Urothelium cell line (cell line): ENCODE measurements at regions not wholly inside any gene's neighbourhood (a gene's known extent, or its start where the extent isn't known, plus 50 kb on each side); places are given as distances from the start of the nearest gene placed in this dataset.
A peak's percentile ranks its signal among the peaks of the same experiment; 100 is the strongest.
"Not testable (repeated sequence)": the region's sequence is repeated elsewhere in the genome, so short reads cannot be mapped to it uniquely, and the experiment has no call there.

Experiments used
- DNase-seq: peaks from one replicate; pipeline ENCODE4 v3.0.0; 2011; ENCODE audit warnings: low spot score, mixed read lengths
- FAIRE-seq: peaks from 2 replicates; lab custom pipeline; 2011; peaks lifted over from hg19 to GRCh38; lab: Jason Lieb, UNC

- FAIRE-seq: no peak
- peak; percentile 52 for DNase-seq
Observed at GRCh38 chr5:92552206-92553160, 1028.5 kb downstream of the NR2F1-AS1 start.

GRCh38 chr5:92548346-92548745 is 1032.7 kb downstream of the NR2F1-AS1 start:
- FAIRE-seq: no peak
- DNase-seq: no peak

- DNase-seq (no peak), FAIRE-seq (no peak)
Observed at GRCh38 chr5:92544596-92544995, 1036.4 kb downstream of the NR2F1-AS1 start.

GRCh38 chr5:92544036-92544435 is 1037.0 kb downstream of the NR2F1-AS1 start:
- no peak for DNase-seq
- FAIRE-seq: no peak

- FAIRE-seq: no peak
- no peak for DNase-seq
Observed at GRCh38 chr5:92543201-92543600, 1037.8 kb downstream of the NR2F1-AS1 start.

- not testable (repeated sequence) for FAIRE-seq, DNase-seq
Observed at GRCh38 chr5:92542017-92542416, 1039.0 kb downstream of the NR2F1-AS1 start.

- DNase-seq (no peak), FAIRE-seq (no peak)
Observed at GRCh38 chr5:92527311-92528078, 1053.5 kb downstream of the NR2F1-AS1 start.

- FAIRE-seq (no peak), DNase-seq (no peak)
Observed at GRCh38 chr5:92525131-92525530, 1055.9 kb downstream of the NR2F1-AS1 start.

GRCh38 chr5:92519811-92520632 is 1061.0 kb downstream of the NR2F1-AS1 start:
- no peak for DNase-seq
- FAIRE-seq: no peak

- no peak for FAIRE-seq
- peak; percentile 27 for DNase-seq
Observed at GRCh38 chr5:92518318-92518904, 1062.6 kb downstream of the NR2F1-AS1 start.

GRCh38 chr5:92514896-92515295 is 1066.1 kb downstream of the NR2F1-AS1 start:
- FAIRE-seq (no peak), DNase-seq (no peak)

GRCh38 chr5:92513067-92513466 is 1068.0 kb downstream of the NR2F1-AS1 start:
- DNase-seq (no peak), FAIRE-seq (no peak)

- no peak for FAIRE-seq
- DNase-seq: no peak
Observed at GRCh38 chr5:92508271-92508670, 1072.7 kb downstream of the NR2F1-AS1 start.

- DNase-seq (no peak), FAIRE-seq (no peak)
Observed at GRCh38 chr5:92505925-92506324, 1075.1 kb downstream of the NR2F1-AS1 start.

GRCh38 chr5:92505145-92505544 is 1075.9 kb downstream of the NR2F1-AS1 start:
- no peak for FAIRE-seq
- DNase-seq: no peak

- DNase-seq: no peak
- FAIRE-seq: no peak
Observed at GRCh38 chr5:92504346-92504745, 1076.7 kb downstream of the NR2F1-AS1 start.

- FAIRE-seq: no peak
- DNase-seq: no peak
Observed at GRCh38 chr5:92500752-92501151, 1080.3 kb downstream of the NR2F1-AS1 start.

GRCh38 chr5:92496545-92496944 is 1084.5 kb downstream of the NR2F1-AS1 start:
- FAIRE-seq: no peak
- DNase-seq: no peak

GRCh38 chr5:92494508-92494907 is 1086.5 kb downstream of the NR2F1-AS1 start:
- no peak for DNase-seq
- no peak for FAIRE-seq

GRCh38 chr5:92492908-92493307 is 1088.1 kb downstream of the NR2F1-AS1 start:
- no peak for DNase-seq
- no peak for FAIRE-seq
